ENCODE measurements at regions not wholly inside any gene's neighbourhood (a gene's known extent, or its start where the extent isn't known, plus 50 kb on each side); places are given as distances from the start of the nearest gene placed in this dataset.

DNA sequence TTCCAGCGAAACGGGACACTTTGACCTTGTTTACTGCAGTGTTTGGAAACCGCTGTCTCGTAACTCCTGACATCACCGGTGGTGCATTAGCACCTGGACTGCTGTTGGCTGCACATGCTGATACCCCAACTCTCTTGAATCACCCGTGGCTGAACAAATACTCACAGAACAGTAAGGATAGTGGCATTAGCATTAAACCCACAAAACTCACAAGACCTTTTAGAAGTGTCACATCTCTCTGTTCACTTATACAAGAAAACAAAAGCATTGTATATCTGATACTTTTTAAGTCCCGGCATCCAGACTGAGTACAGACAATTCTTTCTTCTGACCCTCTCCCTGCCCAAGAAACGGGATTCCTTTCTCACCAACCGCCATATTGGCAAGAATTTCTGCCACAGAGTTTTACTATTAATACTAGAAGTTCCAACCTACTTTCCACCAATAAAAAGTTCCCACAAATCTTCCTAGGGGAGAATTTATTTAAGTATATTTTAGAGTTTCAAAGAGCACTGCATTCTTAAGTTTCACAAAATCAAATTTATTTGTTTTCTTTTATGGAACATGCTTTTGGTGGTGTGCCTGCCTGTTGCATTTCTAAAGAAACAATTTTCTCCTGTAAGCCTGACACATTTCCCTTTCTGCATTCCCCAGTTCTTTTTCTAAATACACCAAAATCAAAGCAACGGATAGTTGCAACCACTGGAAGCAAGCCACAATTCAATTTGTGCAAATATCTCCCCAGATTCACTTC, 208.4 kb upstream of the KLF14 start:
- TF ChIP-seq RELA (CRISPR knock-in tag; IDR thresholded peaks at IDR 0.05; ENCODE audit: borderline replicate concordance) (no peak), FOXP1 (CRISPR knock-in tag; IDR thresholded peaks at IDR 0.05; ENCODE audit: borderline replicate concordance) (no peak), ZNF232 (CRISPR knock-in tag; IDR thresholded peaks at IDR 0.05) (no peak), NR3C1 (CRISPR knock-in tag; conservative IDR thresholded peaks at IDR 0.05; ENCODE audit: low read depth) (no peak), JUN (CRISPR knock-in tag; IDR thresholded peaks at IDR 0.05) (no peak), ZNF121 (CRISPR knock-in tag; IDR thresholded peaks at IDR 0.05) (no peak)
- TF ChIP-seq, protein P1, sequence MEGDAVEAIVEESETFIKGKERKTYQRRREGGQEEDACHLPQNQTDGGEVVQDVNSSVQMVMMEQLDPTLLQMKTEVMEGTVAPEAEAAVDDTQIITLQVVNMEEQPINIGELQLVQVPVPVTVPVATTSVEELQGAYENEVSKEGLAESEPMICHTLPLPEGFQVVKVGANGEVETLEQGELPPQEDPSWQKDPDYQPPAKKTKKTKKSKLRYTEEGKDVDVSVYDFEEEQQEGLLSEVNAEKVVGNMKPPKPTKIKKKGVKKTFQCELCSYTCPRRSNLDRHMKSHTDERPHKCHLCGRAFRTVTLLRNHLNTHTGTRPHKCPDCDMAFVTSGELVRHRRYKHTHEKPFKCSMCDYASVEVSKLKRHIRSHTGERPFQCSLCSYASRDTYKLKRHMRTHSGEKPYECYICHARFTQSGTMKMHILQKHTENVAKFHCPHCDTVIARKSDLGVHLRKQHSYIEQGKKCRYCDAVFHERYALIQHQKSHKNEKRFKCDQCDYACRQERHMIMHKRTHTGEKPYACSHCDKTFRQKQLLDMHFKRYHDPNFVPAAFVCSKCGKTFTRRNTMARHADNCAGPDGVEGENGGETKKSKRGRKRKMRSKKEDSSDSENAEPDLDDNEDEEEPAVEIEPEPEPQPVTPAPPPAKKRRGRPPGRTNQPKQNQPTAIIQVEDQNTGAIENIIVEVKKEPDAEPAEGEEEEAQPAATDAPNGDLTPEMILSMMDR (IDR thresholded peaks at IDR 0.05) = no peak
- TF ChIP-seq, protein P2, sequence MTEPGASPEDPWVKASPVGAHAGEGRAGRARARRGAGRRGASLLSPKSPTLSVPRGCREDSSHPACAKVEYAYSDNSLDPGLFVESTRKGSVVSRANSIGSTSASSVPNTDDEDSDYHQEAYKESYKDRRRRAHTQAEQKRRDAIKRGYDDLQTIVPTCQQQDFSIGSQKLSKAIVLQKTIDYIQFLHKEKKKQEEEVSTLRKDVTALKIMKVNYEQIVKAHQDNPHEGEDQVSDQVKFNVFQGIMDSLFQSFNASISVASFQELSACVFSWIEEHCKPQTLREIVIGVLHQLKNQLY (CRISPR knock-in tag; IDR thresholded peaks at IDR 0.05) = no peak
- TF ChIP-seq, protein P3, sequence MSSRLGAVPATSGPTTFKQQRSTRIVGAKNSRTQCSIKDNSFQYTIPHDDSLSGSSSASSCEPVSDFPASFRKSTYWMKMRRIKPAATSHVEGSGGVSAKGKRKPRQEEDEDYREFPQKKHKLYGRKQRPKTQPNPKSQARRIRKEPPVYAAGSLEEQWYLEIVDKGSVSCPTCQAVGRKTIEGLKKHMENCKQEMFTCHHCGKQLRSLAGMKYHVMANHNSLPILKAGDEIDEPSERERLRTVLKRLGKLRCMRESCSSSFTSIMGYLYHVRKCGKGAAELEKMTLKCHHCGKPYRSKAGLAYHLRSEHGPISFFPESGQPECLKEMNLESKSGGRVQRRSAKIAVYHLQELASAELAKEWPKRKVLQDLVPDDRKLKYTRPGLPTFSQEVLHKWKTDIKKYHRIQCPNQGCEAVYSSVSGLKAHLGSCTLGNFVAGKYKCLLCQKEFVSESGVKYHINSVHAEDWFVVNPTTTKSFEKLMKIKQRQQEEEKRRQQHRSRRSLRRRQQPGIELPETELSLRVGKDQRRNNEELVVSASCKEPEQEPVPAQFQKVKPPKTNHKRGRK (CRISPR knock-in tag; IDR thresholded peaks at IDR 0.05; ENCODE audit: borderline replicate concordance) = no peak
- TF ChIP-seq, protein P4, sequence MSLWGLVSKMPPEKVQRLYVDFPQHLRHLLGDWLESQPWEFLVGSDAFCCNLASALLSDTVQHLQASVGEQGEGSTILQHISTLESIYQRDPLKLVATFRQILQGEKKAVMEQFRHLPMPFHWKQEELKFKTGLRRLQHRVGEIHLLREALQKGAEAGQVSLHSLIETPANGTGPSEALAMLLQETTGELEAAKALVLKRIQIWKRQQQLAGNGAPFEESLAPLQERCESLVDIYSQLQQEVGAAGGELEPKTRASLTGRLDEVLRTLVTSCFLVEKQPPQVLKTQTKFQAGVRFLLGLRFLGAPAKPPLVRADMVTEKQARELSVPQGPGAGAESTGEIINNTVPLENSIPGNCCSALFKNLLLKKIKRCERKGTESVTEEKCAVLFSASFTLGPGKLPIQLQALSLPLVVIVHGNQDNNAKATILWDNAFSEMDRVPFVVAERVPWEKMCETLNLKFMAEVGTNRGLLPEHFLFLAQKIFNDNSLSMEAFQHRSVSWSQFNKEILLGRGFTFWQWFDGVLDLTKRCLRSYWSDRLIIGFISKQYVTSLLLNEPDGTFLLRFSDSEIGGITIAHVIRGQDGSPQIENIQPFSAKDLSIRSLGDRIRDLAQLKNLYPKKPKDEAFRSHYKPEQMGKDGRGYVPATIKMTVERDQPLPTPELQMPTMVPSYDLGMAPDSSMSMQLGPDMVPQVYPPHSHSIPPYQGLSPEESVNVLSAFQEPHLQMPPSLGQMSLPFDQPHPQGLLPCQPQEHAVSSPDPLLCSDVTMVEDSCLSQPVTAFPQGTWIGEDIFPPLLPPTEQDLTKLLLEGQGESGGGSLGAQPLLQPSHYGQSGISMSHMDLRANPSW (CRISPR knock-in tag; conservative IDR thresholded peaks at IDR 0.05; ENCODE audit: low read depth) = no peak

Measured in WTC11 (cell line).